Natural killer cell treated with Interleukin-12 subunit alpha and Interleukin-12 subunit beta and Interleukin-15 and Interleukin-18, amount 100 ng/mL, for 72 hours (primary cell): ENCODE measurements at regions not wholly inside any gene's neighbourhood (a gene's known extent, or its start where the extent isn't known, plus 50 kb on each side); places are given as distances from the start of the nearest gene placed in this dataset.

Source experiments
- ATAC-seq, 2 donors: fragments of 150-1000 bp; cut with Tn5 transposase in 1 of 2; sonication (Bioruptor Pico), chemical (Tn5 transposase) in 1 of 2; 2 replicates each; pipeline ENCODE4 v1.10.0; 2021
- DNase-seq: peaks from one replicate; pipeline ENCODE4 v3.0.0; 2022; ENCODE audit warnings: low spot score
- H3K27ac Mint-ChIP-seq, 2 donors: 1 replicate in 1 of 2; 2 replicates in 1 of 2; pipeline ENCODE4 v1.8.0; 2022; ENCODE audit warnings: mixed read lengths in 2 of 2, mild to moderate bottlenecking in 1 of 2, moderate library complexity in 1 of 2
- H3K27me3 Mint-ChIP-seq, 2 donors: 1 replicate in 1 of 2; 2 replicates in 1 of 2; pipeline ENCODE4 v1.8.0; 2022; ENCODE audit warnings: mixed read lengths in 2 of 2
- H3K36me3 Mint-ChIP-seq: one replicate; pipeline ENCODE4 v1.8.0; 2022; ENCODE audit warnings: mixed read lengths
- H3K4me1 Mint-ChIP-seq, 2 donors: 1 replicate in 1 of 2; 2 replicates in 1 of 2; pipeline ENCODE4 v1.8.0; 2022; ENCODE audit warnings: low read depth in 2 of 2, mixed read lengths in 2 of 2, mild to moderate bottlenecking in 1 of 2
- H3K4me3 Mint-ChIP-seq: one replicate; pipeline ENCODE4 v1.8.0; 2022; ENCODE audit warnings: mixed read lengths
- H3K9me3 Mint-ChIP-seq: 2 replicates; pipeline ENCODE4 v1.8.0; 2022; ENCODE audit warnings: mixed read lengths

- H3K9me3 Mint-ChIP-seq: peaks cover 21% of the 10 kb centered on the region
Observed at GRCh38 chr16:64455275-64455674, 666.6 kb downstream of the CDH11 start.

GRCh38 chr16:64453646-64454045 lies 668.2 kb downstream of the CDH11 start:
- H3K27me3 Mint-ChIP-seq: no peaks in the 10 kb centered on the region
- peaks cover 16% of the 10 kb centered on the region for H3K9me3 Mint-ChIP-seq
- no peaks in the 10 kb centered on the region for H3K4me1 Mint-ChIP-seq
- H3K27ac Mint-ChIP-seq: no peak overlapping the region
- H3K4me3 Mint-ChIP-seq: no peak overlapping the region
- H3K36me3 Mint-ChIP-seq: no peaks in the 10 kb centered on the region
- DNase-seq: no peak
- ATAC-seq: no peak

More at GRCh38 chr16:64455275-64455674, 666.6 kb downstream of the CDH11 start:
- Mint-ChIP-seq H3K4me3 (no peak overlapping the region), H3K36me3 (no peaks in the 10 kb centered on the region), H3K27ac (no peak overlapping the region), H3K27me3 (no peaks in the 10 kb centered on the region), H3K4me1 (no peaks in the 10 kb centered on the region)
- ATAC-seq: no peak
- DNase-seq: no peak

GRCh38 chr16:64452446-64452845 lies 669.4 kb downstream of the CDH11 start:
- ATAC-seq (no peak), DNase-seq (no peak)
- H3K9me3 Mint-ChIP-seq: peaks cover 14% of the 10 kb centered on the region
- no peak overlapping the region for H3K4me3 Mint-ChIP-seq
- no peaks in the 10 kb centered on the region for H3K27me3 Mint-ChIP-seq
- H3K36me3 Mint-ChIP-seq: no peaks in the 10 kb centered on the region
- no peaks in the 10 kb centered on the region for H3K4me1 Mint-ChIP-seq
- no peak overlapping the region for H3K27ac Mint-ChIP-seq

GRCh38 chr16:64450177-64450576 lies 671.7 kb downstream of the CDH11 start:
- DNase-seq: no peak
- H3K27ac Mint-ChIP-seq: no peak overlapping the region
- ATAC-seq: no peak
- H3K9me3 Mint-ChIP-seq: peaks cover 19% of the 10 kb centered on the region
- no peaks in the 10 kb centered on the region for H3K36me3 Mint-ChIP-seq
- H3K27me3 Mint-ChIP-seq: no peaks in the 10 kb centered on the region
- H3K4me3 Mint-ChIP-seq: no peak overlapping the region
- no peaks in the 10 kb centered on the region for H3K4me1 Mint-ChIP-seq

- H3K9me3 Mint-ChIP-seq: peaks cover 16% of the 10 kb centered on the region
Observed at GRCh38 chr16:64449506-64449905, 672.4 kb downstream of the CDH11 start.

GRCh38 chr16:64445649-64446048 lies 676.2 kb downstream of the CDH11 start:
- Mint-ChIP-seq H3K4me3 (no peak overlapping the region), H3K27me3 (no peaks in the 10 kb centered on the region), H3K9me3 (peaks cover 17% of the 10 kb centered on the region), H3K27ac (no peak overlapping the region), H3K4me1 (no peaks in the 10 kb centered on the region), H3K36me3 (peaks cover 4% of the 10 kb centered on the region)
- no peak for DNase-seq
- no peak for ATAC-seq

More at GRCh38 chr16:64449506-64449905, 672.4 kb downstream of the CDH11 start:
- Mint-ChIP-seq H3K27ac (no peak overlapping the region), H3K27me3 (no peaks in the 10 kb centered on the region), H3K36me3 (no peaks in the 10 kb centered on the region), H3K4me1 (no peaks in the 10 kb centered on the region), H3K4me3 (no peak overlapping the region)
- no peak for DNase-seq
- ATAC-seq: no peak

GRCh38 chr16:64445245-64445644 lies 676.6 kb downstream of the CDH11 start:
- DNase-seq: no peak

GRCh38 chr16:64440421-64440831 lies 681.4 kb downstream of the CDH11 start:
- ATAC-seq (no peak), DNase-seq (no peak)
- no peaks in the 10 kb centered on the region for H3K27me3 Mint-ChIP-seq
- H3K27ac Mint-ChIP-seq: no peak overlapping the region
- peaks cover 16% of the 10 kb centered on the region for H3K9me3 Mint-ChIP-seq
- no peaks in the 10 kb centered on the region for H3K4me1 Mint-ChIP-seq
- H3K4me3 Mint-ChIP-seq: no peak overlapping the region
- H3K36me3 Mint-ChIP-seq: peaks cover 4% of the 10 kb centered on the region

More at GRCh38 chr16:64445245-64445644, 676.6 kb downstream of the CDH11 start:
- H3K4me1 Mint-ChIP-seq: no peaks in the 10 kb centered on the region
- no peak overlapping the region for H3K27ac Mint-ChIP-seq
- no peak overlapping the region for H3K4me3 Mint-ChIP-seq
- no peak for ATAC-seq
- peaks cover 4% of the 10 kb centered on the region for H3K36me3 Mint-ChIP-seq
- H3K27me3 Mint-ChIP-seq: no peaks in the 10 kb centered on the region
- peaks cover 15% of the 10 kb centered on the region for H3K9me3 Mint-ChIP-seq

GRCh38 chr16:64440005-64440404 lies 681.9 kb downstream of the CDH11 start:
- no peaks in the 10 kb centered on the region for H3K27me3 Mint-ChIP-seq
- DNase-seq (no peak), ATAC-seq (no peak)
- no peak overlapping the region for H3K4me3 Mint-ChIP-seq
- no peak overlapping the region for H3K27ac Mint-ChIP-seq
- no peaks in the 10 kb centered on the region for H3K4me1 Mint-ChIP-seq
- peaks cover 4% of the 10 kb centered on the region for H3K36me3 Mint-ChIP-seq
- peaks cover 16% of the 10 kb centered on the region for H3K9me3 Mint-ChIP-seq

GRCh38 chr16:64437706-64438324 lies 684.0 kb downstream of the CDH11 start:
- Mint-ChIP-seq H3K4me3 (no peak overlapping the region), H3K36me3 (peaks cover 1% of the 10 kb centered on the region), H3K9me3 (peaks cover 16% of the 10 kb centered on the region), H3K27ac (no peak overlapping the region), H3K27me3 (no peaks in the 10 kb centered on the region), H3K4me1 (no peaks in the 10 kb centered on the region)
- no peak for ATAC-seq
- no peak for DNase-seq

- no peak overlapping the region for H3K4me3 Mint-ChIP-seq
- H3K9me3 Mint-ChIP-seq: peaks cover 14% of the 10 kb centered on the region
- no peak overlapping the region for H3K27ac Mint-ChIP-seq
- no peaks in the 10 kb centered on the region for H3K27me3 Mint-ChIP-seq
- DNase-seq (no peak), ATAC-seq (no peak)
- no peaks in the 10 kb centered on the region for H3K4me1 Mint-ChIP-seq
- no peaks in the 10 kb centered on the region for H3K36me3 Mint-ChIP-seq
Observed at GRCh38 chr16:64434526-64435069, 687.3 kb downstream of the CDH11 start.

- peaks cover 22% of the 10 kb centered on the region for H3K9me3 Mint-ChIP-seq
- no peak for DNase-seq
- no peak for ATAC-seq
- H3K4me1 Mint-ChIP-seq: no peaks in the 10 kb centered on the region
- H3K36me3 Mint-ChIP-seq: peaks cover 5% of the 10 kb centered on the region
- H3K4me3 Mint-ChIP-seq: no peak overlapping the region
- H3K27ac Mint-ChIP-seq: no peak overlapping the region
- H3K27me3 Mint-ChIP-seq: no peaks in the 10 kb centered on the region
Observed at GRCh38 chr16:64428463-64429113, 693.3 kb downstream of the CDH11 start.

GRCh38 chr16:64426131-64426666 lies 695.7 kb downstream of the CDH11 start:
- ATAC-seq: no peak
- no peak overlapping the region for H3K27ac Mint-ChIP-seq
- no peak overlapping the region for H3K4me3 Mint-ChIP-seq

GRCh38 chr16:64425381-64425780 lies 696.5 kb downstream of the CDH11 start:
- ATAC-seq: no peak
- H3K36me3 Mint-ChIP-seq: peaks cover 5% of the 10 kb centered on the region
- no peaks in the 10 kb centered on the region for H3K27me3 Mint-ChIP-seq
- H3K4me3 Mint-ChIP-seq: no peak overlapping the region
- no peak for DNase-seq
- H3K9me3 Mint-ChIP-seq: peaks cover 19% of the 10 kb centered on the region
- no peak overlapping the region for H3K27ac Mint-ChIP-seq
- no peaks in the 10 kb centered on the region for H3K4me1 Mint-ChIP-seq

More at GRCh38 chr16:64426131-64426666, 695.7 kb downstream of the CDH11 start:
- Mint-ChIP-seq H3K4me1 (no peaks in the 10 kb centered on the region), H3K9me3 (peaks cover 19% of the 10 kb centered on the region), H3K27me3 (no peaks in the 10 kb centered on the region), H3K36me3 (peaks cover 5% of the 10 kb centered on the region)
- no peak for DNase-seq
